A549 (cell line): ENCODE measurements at regions not wholly inside any gene's neighbourhood (a gene's known extent, or its start where the extent isn't known, plus 50 kb on each side); places are given as distances from the start of the nearest gene placed in this dataset.

ENCODE experiments used
- ATAC-seq, 2 experiments: fragments of 200-7000 bp in 1 of 2; fragments of >200 bp in 1 of 2; cut with Nextera tagmentation in 1 of 2; cut with Tn5 transposase in 1 of 2; 3 replicates each; pipeline versions ENCODE4 v1.8.0 to v1.9.1; 2018 to 2020; ENCODE audit warnings: mild to moderate bottlenecking in 1 of 2, moderate library complexity in 1 of 2
- CTCF ChIA-PET: fragments of 300-600 bp; sonication (Branson Sonifier 250); formaldehyde crosslinking; extraction: SDS; loops from one replicate; lab custom pipeline; 2021; ENCODE audit warnings: antibody characterized with exemption, inconsistent platforms; lab: Yijun Ruan, JAX
- POLR2A ChIA-PET: fragments of 350-600 bp; formaldehyde crosslinking; extraction: SDS; loops from one replicate; lab custom pipeline; 2021; ENCODE audit warnings: antibody characterized with exemption, inconsistent platforms; lab: Yijun Ruan, JAX
- DNase-seq, 2 experiments: peaks; one replicate each; pipeline versions ENCODE4 v3.0.0 to v3.0.0-alpha.2; 2011 to 2016; ENCODE audit warnings: low read depth in 1 of 2, low spot score in 1 of 2
- FAIRE-seq: peaks from 2 replicates; lab custom pipeline; 2011; peaks lifted over from hg19 to GRCh38; lab: Jason Lieb, UNC
- H3K27ac ChIP-seq, 2 experiments: fragments of >200 bp; sonication (Bioruptor Twin); formaldehyde crosslinking; 3 replicates each; pipeline ENCODE4 v1.5.1; 2016 to 2017
- H3K4me1 ChIP-seq: fragments of >200 bp; sonication (Bioruptor Twin); formaldehyde crosslinking; 3 replicates; pipeline ENCODE4 v1.6.1; 2016
- H3K4me2 ChIP-seq: fragments of >200 bp; sonication (Bioruptor Twin); formaldehyde crosslinking; 3 replicates; pipeline ENCODE4 v1.6.1; 2016
- H3K4me3 ChIP-seq: fragments of >200 bp; sonication (Bioruptor Twin); formaldehyde crosslinking; 3 replicates; pipeline ENCODE4 v1.5.1; 2016
- H3K9me3 ChIP-seq: fragments of >200 bp; sonication (Bioruptor Twin); formaldehyde crosslinking; 3 replicates; pipeline ENCODE4 v1.6.1; 2016
- BHLHE40 ChIP-seq: IDR thresholded peaks from 2 replicates; pipeline ENCODE4 v1.6.1; 2012; ENCODE audit warnings: low read depth, low read length, inconsistent platforms
- CBX2 ChIP-seq: fragments of 200-600 bp; sonication (generic); IDR thresholded peaks from 2 replicates; pipeline ENCODE4 v1.6.1; 2016; ENCODE audit warnings: low read depth, mild to moderate bottlenecking, borderline replicate concordance
- CHD2 ChIP-seq: fragments of 150-350 bp; IDR thresholded peaks from 2 replicates; pipeline ENCODE4 v1.6.1; 2014; ENCODE audit warnings: low read length; ENCODE audit not compliant: partially characterized antibody
- CHD4 ChIP-seq: fragments of 200-600 bp; sonication (generic); IDR thresholded peaks from 2 replicates; pipeline ENCODE4 v1.6.1; 2016; ENCODE audit warnings: antibody characterized with exemption, mild to moderate bottlenecking, borderline replicate concordance
- EHMT2 ChIP-seq: fragments of 200-600 bp; sonication (generic); IDR thresholded peaks from 2 replicates; pipeline ENCODE4 v1.6.1; 2016; ENCODE audit warnings: antibody characterized with exemption, low read depth, mild to moderate bottlenecking, moderate library complexity
- FOSB ChIP-seq: fragments of 250-450 bp; sonication (Bioruptor Pico); IDR thresholded peaks from 2 replicates; pipeline ENCODE4 v1.5.0; 2020; ENCODE audit warnings: mild to moderate bottlenecking, moderate library complexity
- FOSL2 ChIP-seq, 2 experiments: fragments of 450-650 bp in 1 of 2; fragments of >200 bp in 1 of 2; sonication (Bioruptor Twin) in 1 of 2; formaldehyde crosslinking; IDR thresholded peaks; 2 replicates each; pipeline versions ENCODE4 v1.5.0 to v1.6.1; 2016 to 2020; ENCODE audit warnings: mild to moderate bottlenecking in 1 of 2, moderate library complexity in 1 of 2
- FOXS1 ChIP-seq: fragments of 250-450 bp; sonication (Bioruptor Pico); IDR thresholded peaks from 2 replicates; pipeline ENCODE4 v1.5.0; 2020; ENCODE audit warnings: mild to moderate bottlenecking, moderate library complexity
- HDAC2 ChIP-seq: fragments of 200-600 bp; sonication (generic); IDR thresholded peaks from 2 replicates; pipeline ENCODE4 v1.6.1; 2016
- HEYL ChIP-seq: fragments of 250-450 bp; sonication (Bioruptor Pico); IDR thresholded peaks from 2 replicates; pipeline ENCODE4 v1.8.0; 2021; ENCODE audit warnings: mild to moderate bottlenecking, moderate library complexity
- HOXA7 ChIP-seq: fragments of 250-450 bp; sonication (Bioruptor Pico); IDR thresholded peaks from 2 replicates; pipeline ENCODE4 v1.5.0; 2020; ENCODE audit warnings: mild to moderate bottlenecking, moderate library complexity
- JUN ChIP-seq, 2 experiments: fragments of >200 bp; sonication (Bioruptor Twin); formaldehyde crosslinking; IDR thresholded peaks; 2 replicates in 1 of 2; 3 replicates in 1 of 2; pipeline ENCODE4 v1.6.1; 2016 to 2017
- JUNB ChIP-seq: fragments of >200 bp; sonication (Bioruptor Twin); formaldehyde crosslinking; IDR thresholded peaks from 2 replicates; pipeline ENCODE4 v1.6.1; 2016
- KDM1A ChIP-seq: fragments of 200-600 bp; sonication (generic); IDR thresholded peaks from 2 replicates; pipeline ENCODE4 v1.6.1; 2016; ENCODE audit warnings: low read depth, mild to moderate bottlenecking
- KDM5A ChIP-seq: fragments of 200-600 bp; sonication (generic); IDR thresholded peaks from 2 replicates; pipeline ENCODE4 v1.6.1; 2016; ENCODE audit warnings: antibody characterized with exemption, mild to moderate bottlenecking
- MAZ ChIP-seq: fragments of 150-350 bp; IDR thresholded peaks from 2 replicates; pipeline ENCODE4 v1.6.1; 2014; ENCODE audit warnings: antibody characterized with exemption, low read depth, low read length, borderline replicate concordance
- MYC ChIP-seq: IDR thresholded peaks from 2 replicates; pipeline ENCODE4 v1.6.1; 2012; ENCODE audit warnings: mild to moderate bottlenecking, inconsistent platforms, low read length, improper control_type of control experiment, borderline replicate concordance
- NFE2L2 ChIP-seq: fragments of 150-350 bp; conservative IDR thresholded peaks from 2 replicates; pipeline ENCODE4 v1.6.1; 2014; ENCODE audit warnings: low read length
- RFX5 ChIP-seq: fragments of 450-650 bp; IDR thresholded peaks from 2 replicates; pipeline ENCODE4 v1.7.1; 2014; ENCODE audit warnings: antibody characterized with exemption, mild to moderate bottlenecking, moderate library complexity
- TFCP2L1 ChIP-seq: fragments of 250-450 bp; sonication (Bioruptor Pico); IDR thresholded peaks from 2 replicates; pipeline ENCODE4 v1.5.0; 2021; ENCODE audit warnings: mild to moderate bottlenecking
- TP53 ChIP-seq: fragments of 250-450 bp; sonication (Bioruptor Pico); IDR thresholded peaks from 2 replicates; pipeline ENCODE4 v1.5.0; 2021; ENCODE audit warnings: mild to moderate bottlenecking, moderate library complexity
- WGBS: methylation state at CpG from one replicate; pipeline ENCODE4 v1.1.6; 2017; ENCODE audit errors: missing lambda C conversion rate; 5-methylcytosine and 5-hydroxymethylcytosine counted together
- TF ChIP-seq, protein P1 (sequence below): IDR thresholded peaks from 2 replicates; pipeline ENCODE4 v1.6.1; 2012
- TF ChIP-seq, protein P2 (sequence below): IDR thresholded peaks from 2 replicates; pipeline ENCODE4 v1.6.1; 2012

DNA sequence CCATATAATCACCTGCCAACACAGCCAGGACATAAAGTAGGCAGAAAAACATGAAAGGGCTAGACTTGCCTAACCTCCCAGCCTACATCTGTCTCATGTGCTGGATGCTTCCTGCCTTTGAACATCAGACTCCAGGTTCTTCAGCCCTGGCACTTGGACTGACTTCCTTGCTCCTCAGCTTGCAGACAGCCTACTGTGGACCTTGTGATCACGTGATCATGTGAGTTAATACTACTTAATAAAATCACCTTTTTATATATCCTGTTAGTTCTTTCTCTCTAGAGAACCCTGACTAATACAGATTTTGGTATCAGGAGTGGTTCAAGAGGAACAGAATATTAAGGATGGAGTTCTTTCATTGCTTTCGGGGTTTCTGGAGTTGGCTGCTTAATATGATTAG, 2867.6 kb downstream of the PCDH9 start:
- Histone ChIP-seq H3K27ac (no peak overlapping the region), H3K4me3 (no peak overlapping the region), H3K4me2 (no peak overlapping the region), H3K4me1 (no peaks in the 10 kb centered on the region), H3K9me3 (no peaks in the 10 kb centered on the region)
- no peak for ATAC-seq
- no peak for DNase-seq
- FAIRE-seq: no peak
- 42% methylated on average over 2 of the region's 2 CpGs for WGBS
- ChIA-PET POLR2A (no interaction called here), CTCF (no interaction called here)
- TF ChIP-seq MYC (no peak), NFE2L2 (no peak), BHLHE40 (no peak), CHD4 (no peak), RFX5 (no peak), TP53 (CRISPR knock-in tag) (no peak), JUNB (no peak), MAZ (no peak), FOSB (CRISPR knock-in tag) (no peak), FOXS1 (no peak)
- TF ChIP-seq, protein P1, sequence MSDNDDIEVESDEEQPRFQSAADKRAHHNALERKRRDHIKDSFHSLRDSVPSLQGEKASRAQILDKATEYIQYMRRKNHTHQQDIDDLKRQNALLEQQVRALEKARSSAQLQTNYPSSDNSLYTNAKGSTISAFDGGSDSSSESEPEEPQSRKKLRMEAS: no peak

DNA sequence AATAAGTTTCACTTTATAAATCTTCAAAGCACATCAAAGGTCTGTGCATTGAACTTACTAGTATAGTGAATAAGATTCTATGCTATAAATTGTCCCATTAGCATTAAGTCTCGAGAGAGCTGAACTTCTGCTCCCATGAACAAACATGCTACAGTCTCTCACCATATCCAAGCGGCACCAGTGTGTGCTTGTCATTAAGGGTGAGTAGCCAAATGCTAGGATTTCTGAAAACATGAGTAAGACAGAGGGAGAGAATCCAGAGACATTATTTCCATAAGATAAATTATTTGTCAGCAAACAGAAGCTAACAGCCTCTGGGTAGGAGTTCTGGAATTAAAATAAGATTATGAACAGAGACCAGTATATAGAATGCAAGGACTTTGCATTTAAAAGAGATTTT, 2882.5 kb downstream of the PCDH9 start:
- ChIA-PET CTCF (interaction anchor here (0.6 kb wide), 1 partner anchor 1436 kb away, joined by 4 read pairs; no protein-coding TSS in a partner anchor), POLR2A (no interaction called here)
- 36% methylated on average over 2 of the region's 2 CpGs for WGBS
- H3K4me3 ChIP-seq: no peak overlapping the region
- no peak for DNase-seq
- TF ChIP-seq, protein P2, sequence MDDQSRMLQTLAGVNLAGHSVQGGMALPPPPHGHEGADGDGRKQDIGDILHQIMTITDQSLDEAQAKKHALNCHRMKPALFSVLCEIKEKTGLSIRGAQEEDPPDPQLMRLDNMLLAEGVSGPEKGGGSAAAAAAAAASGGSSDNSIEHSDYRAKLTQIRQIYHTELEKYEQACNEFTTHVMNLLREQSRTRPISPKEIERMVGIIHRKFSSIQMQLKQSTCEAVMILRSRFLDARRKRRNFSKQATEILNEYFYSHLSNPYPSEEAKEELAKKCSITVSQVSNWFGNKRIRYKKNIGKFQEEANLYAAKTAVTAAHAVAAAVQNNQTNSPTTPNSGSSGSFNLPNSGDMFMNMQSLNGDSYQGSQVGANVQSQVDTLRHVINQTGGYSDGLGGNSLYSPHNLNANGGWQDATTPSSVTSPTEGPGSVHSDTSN: no peak
- TF ChIP-seq KDM1A (no peak), CBX2 (no peak), JUN (IDR thresholded peaks at IDR 0.05) (no peak)
- ATAC-seq: no peak
- H3K4me2 ChIP-seq: no peak overlapping the region
- no peak for FAIRE-seq
- H3K27ac ChIP-seq: no peak overlapping the region
- no peaks in the 10 kb centered on the region for H3K4me1 ChIP-seq
- no peaks in the 10 kb centered on the region for H3K9me3 ChIP-seq

DNA sequence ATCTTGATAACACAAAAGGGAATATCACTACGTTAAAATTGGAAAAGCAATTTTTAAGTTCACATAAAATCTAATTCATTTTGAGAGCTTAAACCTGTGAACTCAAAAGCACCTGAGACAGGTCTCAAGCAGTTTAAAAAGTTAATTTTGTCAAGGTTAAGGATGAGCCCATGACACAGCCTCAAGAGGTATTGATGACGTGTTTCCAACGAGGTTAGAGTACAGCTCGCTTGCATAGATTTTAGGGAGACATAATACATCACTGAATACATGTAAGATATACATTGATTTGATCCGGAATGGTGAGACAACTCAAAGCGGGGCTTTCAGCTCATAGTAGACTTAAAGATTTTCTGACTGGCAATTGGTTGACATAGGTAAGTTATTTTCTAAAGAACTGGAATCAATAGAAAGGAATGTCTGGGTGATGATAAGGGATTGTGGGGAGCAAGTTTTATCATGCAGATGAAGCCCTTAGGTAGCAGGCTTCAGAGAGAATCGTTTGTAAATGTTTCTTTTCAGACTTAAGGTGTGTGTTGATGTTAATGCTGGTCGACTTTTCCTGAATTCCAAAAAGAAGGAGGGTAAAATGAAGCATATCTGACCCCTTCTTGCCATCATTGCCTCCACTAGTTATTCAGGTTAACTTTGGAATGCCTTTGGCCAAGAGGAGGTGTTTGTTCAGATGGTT, 2890.6 kb downstream of the PCDH9 start:
- H3K9me3 ChIP-seq: no peaks in the 10 kb centered on the region
- no peak overlapping the region for H3K27ac ChIP-seq
- ATAC-seq (no peak), FAIRE-seq (no peak), DNase-seq (no peak)
- H3K4me2 ChIP-seq: no peak overlapping the region
- TF ChIP-seq HEYL (no peak), EHMT2 (no peak), KDM5A (no peak), HOXA7 (CRISPR knock-in tag) (no peak), TFCP2L1 (no peak), CHD2 (no peak), FOSL2 (IDR thresholded peaks at IDR 0.05) (no peak), FOSL2 (CRISPR knock-in tag; IDR thresholded peaks at IDR 0.05) (no peak), NFE2L2 (no peak), HDAC2 (no peak)
- H3K4me1 ChIP-seq: no peaks in the 10 kb centered on the region
- ChIA-PET POLR2A (no interaction called here), CTCF (no interaction called here)
- H3K4me3 ChIP-seq: no peak overlapping the region
- 28% methylated on average over 8 of the region's 8 CpGs for WGBS
